Putamen (tissue), 1 donor: ENCODE measurements at regions not wholly inside any gene's neighbourhood (a gene's known extent, or its start where the extent isn't known, plus 50 kb on each side); places are given as distances from the start of the nearest gene placed in this dataset.

ENCODE experiments used
- DNase-seq: peaks from one replicate; pipeline ENCODE4 v3.0.0-alpha.2; 2016; ENCODE audit warnings: low spot score

- no peak for DNase-seq
Observed at GRCh38 chr13:34467450-34468083, 474.5 kb upstream of the NBEA start.

GRCh38 chr13:34469196-34469986 lies 472.7 kb upstream of the NBEA start:
- no peak for DNase-seq

- DNase-seq = peak; percentile 45
Observed at GRCh38 chr13:34474187-34474868, 467.7 kb upstream of the NBEA start.

- DNase-seq = no peak
Observed at GRCh38 chr13:34478376-34478775, 463.7 kb upstream of the NBEA start.

- no peak for DNase-seq
Observed at GRCh38 chr13:34502011-34502410, 440.1 kb upstream of the NBEA start.

- DNase-seq = no peak
Observed at GRCh38 chr13:34502621-34503020, 439.4 kb upstream of the NBEA start.

- no peak for DNase-seq
Observed at GRCh38 chr13:34506796-34507195, 435.3 kb upstream of the NBEA start.

GRCh38 chr13:34507630-34508029 lies 434.4 kb upstream of the NBEA start:
- DNase-seq = no peak

- no peak for DNase-seq
Observed at GRCh38 chr13:34512817-34513216, 429.3 kb upstream of the NBEA start.

- DNase-seq = no peak
Observed at GRCh38 chr13:34513526-34513925, 428.5 kb upstream of the NBEA start.

GRCh38 chr13:34515201-34515600 lies 426.9 kb upstream of the NBEA start:
- no peak for DNase-seq

- no peak for DNase-seq
Observed at GRCh38 chr13:34521171-34521570, 420.9 kb upstream of the NBEA start.

- DNase-seq = no peak
Observed at GRCh38 chr13:34522808-34523207, 419.3 kb upstream of the NBEA start.

- DNase-seq = no peak
Observed at GRCh38 chr13:34523406-34523805, 418.7 kb upstream of the NBEA start.

- peak; percentile 58 for DNase-seq
Observed at GRCh38 chr13:34533941-34534340, 408.1 kb upstream of the NBEA start.

- no peak for DNase-seq
Observed at GRCh38 chr13:34542321-34542720, 399.7 kb upstream of the NBEA start.

GRCh38 chr13:34543836-34544235 lies 398.2 kb upstream of the NBEA start:
- no peak for DNase-seq

- no peak for DNase-seq
Observed at GRCh38 chr13:34545461-34545860, 396.6 kb upstream of the NBEA start.

GRCh38 chr13:34546344-34547250 lies 395.5 kb upstream of the NBEA start:
- DNase-seq = no peak

- DNase-seq = no peak
Observed at GRCh38 chr13:34547929-34548328, 394.1 kb upstream of the NBEA start.

GRCh38 chr13:34553376-34553775 lies 388.7 kb upstream of the NBEA start:
- DNase-seq = no peak

GRCh38 chr13:34555988-34556387 lies 386.1 kb upstream of the NBEA start:
- DNase-seq = no peak
